ENCODE measurements at regions not wholly inside any gene's neighbourhood (a gene's known extent, or its start where the extent isn't known, plus 50 kb on each side); places are given as distances from the start of the nearest gene placed in this dataset.

DNA sequence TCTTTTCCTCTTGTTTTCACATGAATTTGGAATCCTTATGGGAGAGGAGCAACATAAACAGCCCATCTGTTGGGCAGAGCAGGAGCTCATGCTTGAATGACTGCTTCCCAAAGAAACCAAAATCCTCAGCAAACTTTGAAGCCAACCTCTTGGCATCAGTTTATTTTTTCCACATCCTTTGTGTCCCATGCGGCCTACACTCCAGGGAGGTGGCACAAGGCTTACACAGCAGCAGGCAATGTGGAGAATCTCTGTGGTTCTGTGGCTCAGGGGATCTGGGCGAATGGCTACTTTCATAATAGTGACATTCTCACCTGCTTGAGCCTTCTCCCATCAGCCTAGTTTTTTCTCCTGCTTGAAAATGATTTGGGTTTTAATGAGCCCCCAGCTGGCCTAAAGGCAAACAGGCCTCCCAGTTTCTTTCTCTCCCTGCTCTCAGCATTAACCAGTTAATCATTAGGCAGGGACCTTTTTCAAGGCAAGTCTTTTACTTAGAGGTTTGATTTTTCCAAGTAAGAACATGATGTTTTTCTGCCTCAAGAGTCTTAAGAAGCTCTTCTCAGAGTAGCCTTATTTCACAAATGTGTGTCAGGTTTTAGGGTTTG lies 370.3 kb downstream of the ARHGEF28 start:
- in situ Hi-C loops (cut with HindIII; ENCODE audit: low sequenced_read_pairs): no loop called here
- DNase-seq (ENCODE audit: low read depth, low spot score): no peak
- TF ChIP-seq, protein P1, sequence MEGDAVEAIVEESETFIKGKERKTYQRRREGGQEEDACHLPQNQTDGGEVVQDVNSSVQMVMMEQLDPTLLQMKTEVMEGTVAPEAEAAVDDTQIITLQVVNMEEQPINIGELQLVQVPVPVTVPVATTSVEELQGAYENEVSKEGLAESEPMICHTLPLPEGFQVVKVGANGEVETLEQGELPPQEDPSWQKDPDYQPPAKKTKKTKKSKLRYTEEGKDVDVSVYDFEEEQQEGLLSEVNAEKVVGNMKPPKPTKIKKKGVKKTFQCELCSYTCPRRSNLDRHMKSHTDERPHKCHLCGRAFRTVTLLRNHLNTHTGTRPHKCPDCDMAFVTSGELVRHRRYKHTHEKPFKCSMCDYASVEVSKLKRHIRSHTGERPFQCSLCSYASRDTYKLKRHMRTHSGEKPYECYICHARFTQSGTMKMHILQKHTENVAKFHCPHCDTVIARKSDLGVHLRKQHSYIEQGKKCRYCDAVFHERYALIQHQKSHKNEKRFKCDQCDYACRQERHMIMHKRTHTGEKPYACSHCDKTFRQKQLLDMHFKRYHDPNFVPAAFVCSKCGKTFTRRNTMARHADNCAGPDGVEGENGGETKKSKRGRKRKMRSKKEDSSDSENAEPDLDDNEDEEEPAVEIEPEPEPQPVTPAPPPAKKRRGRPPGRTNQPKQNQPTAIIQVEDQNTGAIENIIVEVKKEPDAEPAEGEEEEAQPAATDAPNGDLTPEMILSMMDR (IDR thresholded peaks at IDR 0.05; ENCODE audit: low read depth, low read length): no peak
- H3K4me3 ChIP-seq (ENCODE audit: low read depth, low read length): no peak overlapping the region

DNA sequence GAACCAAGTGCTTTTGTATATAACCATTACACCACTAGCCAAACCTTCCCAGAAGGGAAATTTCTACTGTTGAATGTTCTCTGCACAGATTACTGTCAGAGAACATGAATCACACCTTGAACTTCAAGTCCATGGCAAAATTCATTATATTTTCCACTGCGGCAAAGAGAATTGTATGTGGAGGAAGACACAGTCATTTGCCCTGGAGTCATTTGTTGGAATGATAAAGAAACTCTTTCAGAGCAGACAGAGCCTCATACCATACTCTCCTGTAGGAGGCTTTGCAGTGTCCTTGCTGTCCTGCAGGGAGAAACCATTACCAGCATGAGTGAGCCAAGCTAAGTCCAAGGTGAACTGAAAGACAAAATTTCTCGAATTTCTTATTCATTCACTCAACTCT lies 369.0 kb downstream of the ARHGEF28 start:
- no peak for DNase-seq (ENCODE audit: low read depth, low spot score)
- in situ Hi-C loops (cut with HindIII; ENCODE audit: low sequenced_read_pairs): no loop called here
- TF ChIP-seq, protein P1 (IDR thresholded peaks at IDR 0.05; ENCODE audit: low read depth, low read length): no peak
- no peak overlapping the region for H3K4me3 ChIP-seq (ENCODE audit: low read depth, low read length)

All from astrocyte of the spinal cord (primary cell).